AG09319 (cell line): ENCODE measurements at regions not wholly inside any gene's neighbourhood (a gene's known extent, or its start where the extent isn't known, plus 50 kb on each side); places are given as distances from the start of the nearest gene placed in this dataset.
"Not testable (repeated sequence)": the region's sequence is repeated elsewhere in the genome, so short reads cannot be mapped to it uniquely, and the experiment has no call there.

Source experiments
- DNase-seq: peaks from one replicate; pipeline ENCODE4 v3.0.0-alpha.2; 2010; ENCODE audit warnings: low read depth; ENCODE audit errors: extremely low read depth
- TF ChIP-seq, protein P1 (sequence below): IDR thresholded peaks from 2 replicates; pipeline ENCODE4 v1.5.1; 2011; ENCODE audit warnings: low read depth, mild to moderate bottlenecking, inconsistent platforms, low read length, moderate library complexity

DNA sequence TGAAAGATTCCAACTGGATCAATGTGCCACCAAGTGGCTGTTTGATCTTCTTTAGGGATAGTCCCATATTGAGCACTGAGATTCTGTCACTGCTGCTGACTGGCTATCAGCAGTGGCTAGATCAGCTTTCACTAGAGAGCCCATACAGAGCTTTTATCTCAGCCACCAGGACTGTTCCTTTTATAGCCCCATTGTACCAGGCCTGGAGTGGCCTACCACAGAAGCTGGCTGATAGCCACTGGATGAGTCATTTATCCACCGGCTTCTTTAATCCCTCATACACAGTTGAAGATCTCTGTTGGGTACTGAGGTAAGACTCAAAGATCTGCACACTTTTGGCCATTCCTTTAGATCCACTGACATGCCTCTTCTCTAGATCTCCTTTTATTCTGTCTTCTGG, 1101.1 kb downstream of the SORCS3 start:
- TF ChIP-seq, protein P1, sequence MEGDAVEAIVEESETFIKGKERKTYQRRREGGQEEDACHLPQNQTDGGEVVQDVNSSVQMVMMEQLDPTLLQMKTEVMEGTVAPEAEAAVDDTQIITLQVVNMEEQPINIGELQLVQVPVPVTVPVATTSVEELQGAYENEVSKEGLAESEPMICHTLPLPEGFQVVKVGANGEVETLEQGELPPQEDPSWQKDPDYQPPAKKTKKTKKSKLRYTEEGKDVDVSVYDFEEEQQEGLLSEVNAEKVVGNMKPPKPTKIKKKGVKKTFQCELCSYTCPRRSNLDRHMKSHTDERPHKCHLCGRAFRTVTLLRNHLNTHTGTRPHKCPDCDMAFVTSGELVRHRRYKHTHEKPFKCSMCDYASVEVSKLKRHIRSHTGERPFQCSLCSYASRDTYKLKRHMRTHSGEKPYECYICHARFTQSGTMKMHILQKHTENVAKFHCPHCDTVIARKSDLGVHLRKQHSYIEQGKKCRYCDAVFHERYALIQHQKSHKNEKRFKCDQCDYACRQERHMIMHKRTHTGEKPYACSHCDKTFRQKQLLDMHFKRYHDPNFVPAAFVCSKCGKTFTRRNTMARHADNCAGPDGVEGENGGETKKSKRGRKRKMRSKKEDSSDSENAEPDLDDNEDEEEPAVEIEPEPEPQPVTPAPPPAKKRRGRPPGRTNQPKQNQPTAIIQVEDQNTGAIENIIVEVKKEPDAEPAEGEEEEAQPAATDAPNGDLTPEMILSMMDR, result no peak
- no peak for DNase-seq

DNA sequence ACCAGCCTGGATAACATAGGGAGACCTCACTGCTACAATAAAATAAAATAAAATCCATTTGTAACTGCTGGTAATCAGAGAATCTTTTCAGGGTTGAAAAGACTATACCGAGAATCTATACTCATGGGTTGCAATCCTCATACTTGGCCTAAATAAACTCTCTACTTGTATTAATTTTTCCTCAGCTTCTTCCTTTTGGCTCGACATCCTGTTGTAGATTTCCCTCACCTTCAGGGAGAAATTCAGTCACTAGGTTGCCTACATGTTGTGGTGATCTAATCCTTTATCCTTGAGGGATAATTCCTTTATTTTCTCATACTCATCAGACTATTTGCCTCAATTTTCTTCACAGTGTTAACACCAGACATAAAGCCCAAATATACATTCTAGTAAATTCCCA, 1093.4 kb downstream of the SORCS3 start:
- TF ChIP-seq, protein P1, result no peak
- no peak for DNase-seq

DNA sequence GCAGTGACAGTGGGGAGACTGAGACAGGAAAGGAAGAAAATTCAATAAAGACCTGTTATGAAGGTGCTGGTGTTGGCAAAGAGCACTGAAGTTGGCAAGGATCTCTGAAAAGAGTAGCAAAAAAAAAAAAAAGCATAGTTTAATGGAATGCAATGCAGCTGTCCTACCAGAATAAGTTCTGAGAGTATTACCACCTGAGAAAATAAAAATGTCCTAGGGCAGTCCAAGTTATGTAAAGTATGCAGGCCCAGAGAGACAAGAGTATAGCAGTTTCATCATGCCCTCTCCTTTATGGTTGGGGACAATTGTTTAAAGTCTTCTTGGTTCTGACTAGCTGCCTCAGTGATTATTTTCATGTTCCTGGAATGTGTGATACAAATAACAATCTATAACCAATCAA, 1092.8 kb downstream of the SORCS3 start:
- TF ChIP-seq, protein P1, result no peak
- no peak for DNase-seq

DNA sequence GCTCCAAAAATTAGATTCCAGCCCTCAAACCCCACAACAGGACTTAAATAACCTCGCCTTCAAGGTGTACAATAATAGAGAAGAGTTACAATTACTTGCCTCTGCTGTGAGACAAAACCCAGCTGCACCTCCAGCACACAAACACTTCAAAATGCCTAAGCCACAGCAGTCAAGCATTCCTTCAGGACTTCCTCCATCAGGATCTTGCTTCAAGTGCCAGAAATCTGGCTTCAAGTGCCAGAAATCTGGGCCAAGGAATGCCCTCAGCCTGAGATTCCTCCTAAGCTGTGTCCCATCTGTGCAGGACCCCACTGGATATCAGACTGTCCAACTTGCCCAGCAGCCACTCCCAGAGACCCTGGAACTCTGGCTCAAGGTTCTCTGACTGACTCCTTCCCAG, 1088.3 kb downstream of the SORCS3 start:
- no peak for DNase-seq
- TF ChIP-seq, protein P1, result no peak

DNA sequence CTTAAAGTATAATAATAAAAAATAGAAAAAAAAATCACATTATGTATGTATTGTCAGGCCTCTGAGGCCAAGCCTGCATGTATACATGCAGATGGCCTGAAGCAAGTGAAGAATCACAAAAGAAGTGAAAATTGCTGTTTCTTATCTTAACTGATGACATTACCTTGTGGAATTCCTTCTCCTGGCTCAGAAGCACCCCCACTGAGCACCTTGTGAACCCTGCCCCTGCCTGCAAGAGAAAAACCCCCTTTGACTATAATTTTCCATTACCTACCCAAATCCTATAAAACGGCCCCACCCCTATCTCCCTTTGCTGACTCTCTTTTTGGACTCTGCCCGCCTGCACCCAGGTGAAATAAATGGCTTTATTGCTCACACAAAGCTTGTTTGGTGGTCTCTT, 1086.5 kb downstream of the SORCS3 start:
- not testable (repeated sequence) for DNase-seq

DNA sequence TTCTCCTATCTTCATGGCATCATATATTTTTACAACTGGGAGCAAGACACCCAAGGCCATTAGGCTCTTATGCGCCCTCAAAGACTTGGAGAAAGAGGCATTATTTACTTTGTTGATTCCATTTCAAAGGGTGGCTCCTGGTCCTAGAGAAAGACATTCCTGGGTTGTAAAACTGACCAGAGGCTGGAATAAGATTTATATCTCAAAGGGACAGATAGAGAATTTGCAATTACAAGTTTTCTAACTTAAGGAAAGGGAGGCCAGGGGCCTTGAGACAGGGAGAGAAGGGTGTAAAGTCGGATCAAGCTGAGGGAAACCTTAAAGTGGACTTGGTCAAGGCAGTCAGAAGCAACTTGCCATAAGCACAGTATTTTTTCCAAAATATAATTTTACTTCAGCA, 1086.0 kb downstream of the SORCS3 start:
- DNase-seq, result no peak

DNA sequence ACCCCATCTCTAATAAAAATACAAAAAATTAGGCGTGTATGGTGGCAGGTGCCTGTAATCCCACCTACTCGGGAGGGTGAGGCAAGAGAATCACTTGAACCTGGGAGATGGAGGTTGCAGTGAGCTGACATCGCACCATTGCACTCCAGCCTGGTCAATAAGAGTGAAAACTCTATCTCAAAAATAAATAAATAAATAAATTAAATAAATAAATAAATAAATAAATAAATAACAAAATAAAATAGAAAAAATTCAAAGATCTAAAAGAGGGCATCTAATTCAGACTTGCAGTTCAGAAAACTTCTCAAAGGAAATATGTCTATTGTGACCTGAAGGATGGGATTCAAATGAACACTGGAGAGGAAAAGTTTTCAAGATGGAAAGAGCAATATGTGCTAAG, 1085.1 kb downstream of the SORCS3 start:
- TF ChIP-seq, protein P1, result no peak

More for the DNA sequence above, 1086.0 kb downstream of the SORCS3 start:
- TF ChIP-seq, protein P1, result no peak

DNA sequence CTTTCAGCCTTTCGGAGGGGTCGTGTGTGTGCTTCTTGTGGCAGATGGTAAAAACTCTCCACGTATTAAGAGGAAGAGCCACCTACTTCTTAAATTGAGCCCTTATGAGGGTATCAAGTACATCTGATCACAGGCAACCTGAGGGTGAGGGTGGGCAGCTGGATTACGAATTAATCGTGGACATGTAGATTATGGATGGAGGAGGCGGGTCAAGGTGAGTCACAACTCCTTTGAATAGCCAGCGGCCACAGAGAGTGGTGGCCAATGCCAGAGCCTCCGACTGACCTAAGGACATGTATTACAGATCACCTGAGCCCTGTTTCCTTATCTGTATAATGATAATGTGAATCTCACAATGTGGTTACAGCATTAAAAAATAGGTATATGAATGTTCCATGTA, 1083.9 kb downstream of the SORCS3 start:
- TF ChIP-seq, protein P1, result no peak
- DNase-seq, result no peak

More for the DNA sequence above, 1085.1 kb downstream of the SORCS3 start:
- no peak for DNase-seq
